DOHH2 (cell line): ENCODE measurements at regions not wholly inside any gene's neighbourhood (a gene's known extent, or its start where the extent isn't known, plus 50 kb on each side); places are given as distances from the start of the nearest gene placed in this dataset.

Experiments
- H3F3A ChIP-seq: fragments of 200-600 bp; sonication (generic), shearing (Covaris generic); 2 replicates; pipeline ENCODE4 v1.6.0; 2016; ENCODE audit warnings: antibody characterized with exemption, mild to moderate bottlenecking; ENCODE audit not compliant: control insufficient read depth, insufficient read depth
- H3K27ac ChIP-seq: fragments of 200-600 bp; sonication (generic); 2 replicates; pipeline ENCODE4 v1.5.1; 2014; ENCODE audit warnings: low read depth, mild to moderate bottlenecking, low read length, moderate library complexity
- H3K27me3 ChIP-seq: fragments of 200-600 bp; sonication (generic); 2 replicates; pipeline ENCODE4 v1.6.1; 2014; ENCODE audit warnings: mild to moderate bottlenecking, low read length, mixed read lengths; ENCODE audit not compliant: control insufficient read depth
- H3K36me3 ChIP-seq: fragments of 200-600 bp; sonication (generic); 2 replicates; pipeline ENCODE4 v1.6.1; 2014; ENCODE audit warnings: mild to moderate bottlenecking, low read length, moderate library complexity, mixed read lengths; ENCODE audit not compliant: control insufficient read depth
- H3K4me1 ChIP-seq: fragments of 200-600 bp; sonication (generic); 2 replicates; pipeline ENCODE4 v1.6.1; 2014; ENCODE audit warnings: mild to moderate bottlenecking, low read length, mixed read lengths; ENCODE audit not compliant: control insufficient read depth
- H3K4me2 ChIP-seq: fragments of 200-600 bp; sonication (generic); 2 replicates; pipeline ENCODE4 v1.6.0; 2014; ENCODE audit warnings: mild to moderate bottlenecking, low read length, moderate library complexity
- H3K4me3 ChIP-seq: fragments of 200-600 bp; sonication (generic); 2 replicates; pipeline ENCODE4 v1.5.1; 2014; ENCODE audit warnings: mild to moderate bottlenecking, low read length, mixed read lengths
- H3K79me2 ChIP-seq: fragments of 200-600 bp; sonication (generic); 2 replicates; pipeline ENCODE4 v1.6.1; 2014; ENCODE audit warnings: mild to moderate bottlenecking, low read length, mixed read lengths; ENCODE audit not compliant: control insufficient read depth
- H3K9me2 ChIP-seq: fragments of 200-600 bp; sonication (generic); replicated peaks from 2 replicates; pipeline ENCODE4 v1.6.1; 2014; ENCODE audit warnings: mild to moderate bottlenecking, low read length, mixed read lengths; ENCODE audit not compliant: control insufficient read depth
- H3K9me3 ChIP-seq: fragments of 200-600 bp; sonication (generic); 2 replicates; pipeline ENCODE4 v1.6.1; 2014; ENCODE audit warnings: antibody characterized with exemption, low read length, mixed read lengths; ENCODE audit not compliant: control insufficient read depth, insufficient read depth
- H4K20me1 ChIP-seq: fragments of 200-600 bp; sonication (generic); 2 replicates; pipeline ENCODE4 v1.6.0; 2014; ENCODE audit warnings: low read depth, mild to moderate bottlenecking, antibody characterized with exemption, low read length, moderate library complexity; ENCODE audit not compliant: control insufficient read depth, insufficient read depth
- EZH2phosphoT487 ChIP-seq: fragments of 200-600 bp; sonication (generic); IDR thresholded peaks from 2 replicates; pipeline ENCODE4 v1.6.1; 2017; ENCODE audit warnings: borderline replicate concordance, mild to moderate bottlenecking, antibody characterized with exemption, low read length, moderate library complexity, mixed read lengths
- TF ChIP-seq, protein P1 (sequence below): fragments of 200-600 bp; sonication (generic); IDR thresholded peaks from one replicate; pipeline ENCODE4 v1.5.1; 2014; ENCODE audit warnings: antibody characterized with exemption, mild to moderate bottlenecking, low read depth, low read length; ENCODE audit not compliant: poor library complexity, severe bottlenecking

DNA sequence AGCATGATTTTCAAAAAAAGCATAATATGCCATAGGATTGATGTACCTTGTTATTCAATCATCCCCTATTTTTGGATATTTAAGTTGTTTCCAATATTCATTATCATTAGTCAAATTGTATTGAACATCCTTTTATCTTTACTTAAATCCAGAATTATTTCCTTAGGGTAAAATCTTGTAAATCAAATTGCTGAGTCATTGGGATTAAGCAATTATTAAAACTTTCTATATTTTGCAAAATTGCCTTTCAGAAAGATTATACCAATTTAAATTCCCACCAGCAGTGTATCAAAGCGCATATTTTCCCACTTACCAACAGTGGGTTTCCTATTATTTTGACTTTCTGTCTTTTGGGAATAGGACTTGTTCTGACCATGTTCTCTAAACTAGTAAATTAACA is 159.3 kb downstream of the SS18 start:
- H4K20me1 ChIP-seq, result no peaks in the 10 kb centered on the region
- H3K9me3 ChIP-seq, result no peaks in the 10 kb centered on the region
- no peak overlapping the region for H3K4me3 ChIP-seq
- no peaks in the 10 kb centered on the region for H3K79me2 ChIP-seq
- no peak overlapping the region for H3K27ac ChIP-seq
- no peaks in the 10 kb centered on the region for H3K9me2 ChIP-seq
- no peaks in the 10 kb centered on the region for H3K4me1 ChIP-seq
- no peak for TF ChIP-seq EZH2phosphoT487
- TF ChIP-seq, protein P1, sequence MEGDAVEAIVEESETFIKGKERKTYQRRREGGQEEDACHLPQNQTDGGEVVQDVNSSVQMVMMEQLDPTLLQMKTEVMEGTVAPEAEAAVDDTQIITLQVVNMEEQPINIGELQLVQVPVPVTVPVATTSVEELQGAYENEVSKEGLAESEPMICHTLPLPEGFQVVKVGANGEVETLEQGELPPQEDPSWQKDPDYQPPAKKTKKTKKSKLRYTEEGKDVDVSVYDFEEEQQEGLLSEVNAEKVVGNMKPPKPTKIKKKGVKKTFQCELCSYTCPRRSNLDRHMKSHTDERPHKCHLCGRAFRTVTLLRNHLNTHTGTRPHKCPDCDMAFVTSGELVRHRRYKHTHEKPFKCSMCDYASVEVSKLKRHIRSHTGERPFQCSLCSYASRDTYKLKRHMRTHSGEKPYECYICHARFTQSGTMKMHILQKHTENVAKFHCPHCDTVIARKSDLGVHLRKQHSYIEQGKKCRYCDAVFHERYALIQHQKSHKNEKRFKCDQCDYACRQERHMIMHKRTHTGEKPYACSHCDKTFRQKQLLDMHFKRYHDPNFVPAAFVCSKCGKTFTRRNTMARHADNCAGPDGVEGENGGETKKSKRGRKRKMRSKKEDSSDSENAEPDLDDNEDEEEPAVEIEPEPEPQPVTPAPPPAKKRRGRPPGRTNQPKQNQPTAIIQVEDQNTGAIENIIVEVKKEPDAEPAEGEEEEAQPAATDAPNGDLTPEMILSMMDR, result no peak
- no peak overlapping the region for H3K4me2 ChIP-seq
- H3K36me3 ChIP-seq, result no peaks in the 10 kb centered on the region
- H3K27me3 ChIP-seq, result no peaks in the 10 kb centered on the region
- H3F3A ChIP-seq, result no peaks in the 10 kb centered on the region

DNA sequence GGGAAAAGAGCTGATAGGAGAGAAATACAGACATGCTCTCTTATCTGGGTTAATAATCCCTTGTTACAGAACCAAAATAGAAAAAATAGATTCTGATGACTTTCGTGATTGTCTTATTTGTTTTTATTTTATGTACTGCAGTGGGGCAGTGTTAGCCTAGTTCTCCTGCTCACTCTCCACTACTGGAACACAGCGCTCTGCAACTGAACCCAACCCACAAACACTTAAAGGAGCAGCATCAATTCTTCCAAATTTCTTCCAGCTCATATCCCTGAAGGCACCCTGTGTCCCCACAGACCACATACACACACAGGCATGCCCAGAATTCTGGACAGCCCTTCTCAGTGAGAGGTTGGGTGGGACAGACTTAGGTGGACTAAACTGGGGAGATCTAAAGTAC is 160.6 kb downstream of the SS18 start:
- Histone ChIP-seq H3K9me2 (no peaks in the 10 kb centered on the region), H3K79me2 (no peaks in the 10 kb centered on the region), H3K27me3 (no peaks in the 10 kb centered on the region), H3K9me3 (no peaks in the 10 kb centered on the region), H3K27ac (no peak overlapping the region), H3K4me3 (no peak overlapping the region), H3K36me3 (no peaks in the 10 kb centered on the region), H3F3A (no peaks in the 10 kb centered on the region), H4K20me1 (no peaks in the 10 kb centered on the region), H3K4me1 (no peaks in the 10 kb centered on the region), H3K4me2 (no peak overlapping the region)
- TF ChIP-seq EZH2phosphoT487, result no peak
- TF ChIP-seq, protein P1, result no peak

DNA sequence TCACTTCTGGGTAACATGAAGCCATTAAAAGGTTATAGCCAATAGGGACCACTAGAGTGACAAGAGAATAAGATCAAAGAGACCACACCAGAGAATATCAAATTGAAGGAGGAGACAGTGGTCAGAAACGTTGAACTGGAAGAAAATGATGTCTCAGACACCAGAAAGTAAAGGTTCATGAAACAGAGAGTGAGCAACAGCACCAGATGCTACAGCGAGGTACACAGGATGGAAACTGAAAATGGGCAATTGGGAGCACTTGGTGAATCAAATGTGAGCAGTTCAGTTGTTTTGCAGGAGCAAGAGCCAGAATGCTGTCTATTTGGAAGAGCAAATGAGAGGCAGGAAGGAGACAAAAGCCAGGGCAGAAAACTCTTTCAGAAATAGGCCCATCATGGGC is 162.6 kb downstream of the SS18 start:
- no peak overlapping the region for H3K27ac ChIP-seq
- TF ChIP-seq EZH2phosphoT487, result no peak
- TF ChIP-seq, protein P1, result no peak
- H3K4me1 ChIP-seq, result no peaks in the 10 kb centered on the region
- H3K4me3 ChIP-seq, result no peak overlapping the region
- no peaks in the 10 kb centered on the region for H3K9me3 ChIP-seq
- H3K36me3 ChIP-seq, result no peaks in the 10 kb centered on the region
- H3F3A ChIP-seq, result no peaks in the 10 kb centered on the region
- H3K4me2 ChIP-seq, result no peak overlapping the region
- no peaks in the 10 kb centered on the region for H3K27me3 ChIP-seq
- H4K20me1 ChIP-seq, result no peaks in the 10 kb centered on the region
- no peaks in the 10 kb centered on the region for H3K79me2 ChIP-seq
- H3K9me2 ChIP-seq, result no peaks in the 10 kb centered on the region

DNA sequence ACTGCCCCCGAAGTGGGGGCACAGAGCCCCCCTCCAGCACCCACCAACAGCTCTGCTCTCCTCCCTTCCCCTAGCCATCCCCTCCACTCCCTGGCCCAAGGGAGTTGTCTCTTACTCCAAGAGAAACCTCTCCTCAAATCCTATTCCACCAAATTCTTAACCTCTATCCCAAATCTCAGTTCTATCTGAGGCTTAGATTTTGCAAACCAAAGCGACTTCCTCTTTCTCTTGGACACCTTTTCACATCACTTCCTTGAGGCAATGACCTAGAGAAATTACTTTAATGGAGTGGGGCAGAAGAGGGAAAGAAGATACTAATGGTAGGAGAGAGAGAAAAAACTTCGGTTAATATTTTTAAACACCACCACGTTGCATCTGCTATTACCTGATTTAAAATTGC is 167.2 kb downstream of the SS18 start:
- no peaks in the 10 kb centered on the region for H3K36me3 ChIP-seq
- H3K9me3 ChIP-seq, result no peaks in the 10 kb centered on the region
- no peaks in the 10 kb centered on the region for H3K27me3 ChIP-seq
- H3F3A ChIP-seq, result no peaks in the 10 kb centered on the region
- H3K27ac ChIP-seq, result no peak overlapping the region
- H3K79me2 ChIP-seq, result no peaks in the 10 kb centered on the region
- H3K4me2 ChIP-seq, result no peak overlapping the region
- H4K20me1 ChIP-seq, result no peaks in the 10 kb centered on the region
- H3K4me1 ChIP-seq, result 0 out of 2 replicates have a peak, but pooled peaks cover 3% of the 10 kb centered on the region
- H3K4me3 ChIP-seq, result no peak overlapping the region
- TF ChIP-seq, protein P1, result no peak
- no peak for TF ChIP-seq EZH2phosphoT487
- no peaks in the 10 kb centered on the region for H3K9me2 ChIP-seq
